ENCODE measurements at regions not wholly inside any gene's neighbourhood (a gene's known extent, or its start where the extent isn't known, plus 50 kb on each side); places are given as distances from the start of the nearest gene placed in this dataset.

- TF ChIP-seq POLR2A (IDR thresholded peaks at IDR 0.05) (no peak), EP300 (IDR thresholded peaks at IDR 0.05) (no peak), CTCF (IDR thresholded peaks at IDR 0.05) (no peak)
Observed at GRCh38 chr2:120945091-120945490, 209.4 kb downstream of the GLI2 start.

Data from ovary (tissue), 3 donors.